Medulla oblongata (tissue), 1 donor: ENCODE measurements at regions not wholly inside any gene's neighbourhood (a gene's known extent, or its start where the extent isn't known, plus 50 kb on each side); places are given as distances from the start of the nearest gene placed in this dataset.
"Not testable (repeated sequence)": the region's sequence is repeated elsewhere in the genome, so short reads cannot be mapped to it uniquely, and the experiment has no call there.

ENCODE experiments used
- DNase-seq: peaks from one replicate; pipeline ENCODE4 v3.0.0-alpha.2; 2015; ENCODE audit errors: extremely low spot score

DNA sequence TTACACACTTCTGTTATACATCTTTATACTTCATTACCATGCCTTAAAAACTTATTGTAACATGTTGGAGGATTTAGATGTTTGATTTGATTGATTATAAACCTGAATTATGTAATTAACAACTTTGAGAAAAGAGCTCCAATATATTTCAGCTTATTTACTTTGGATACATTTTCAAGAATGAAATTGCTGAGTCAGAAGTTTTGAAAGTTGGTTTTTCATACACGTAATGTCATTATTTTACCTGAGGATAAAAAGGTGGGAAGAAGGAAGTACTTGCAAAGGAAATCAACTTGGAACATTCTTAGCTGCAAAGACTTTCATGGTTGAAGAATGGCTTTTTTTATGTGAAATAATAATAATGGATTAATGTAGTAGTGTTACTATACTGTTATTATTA lies 677.2 kb downstream of the FAM181B start:
- DNase-seq = no peak

DNA sequence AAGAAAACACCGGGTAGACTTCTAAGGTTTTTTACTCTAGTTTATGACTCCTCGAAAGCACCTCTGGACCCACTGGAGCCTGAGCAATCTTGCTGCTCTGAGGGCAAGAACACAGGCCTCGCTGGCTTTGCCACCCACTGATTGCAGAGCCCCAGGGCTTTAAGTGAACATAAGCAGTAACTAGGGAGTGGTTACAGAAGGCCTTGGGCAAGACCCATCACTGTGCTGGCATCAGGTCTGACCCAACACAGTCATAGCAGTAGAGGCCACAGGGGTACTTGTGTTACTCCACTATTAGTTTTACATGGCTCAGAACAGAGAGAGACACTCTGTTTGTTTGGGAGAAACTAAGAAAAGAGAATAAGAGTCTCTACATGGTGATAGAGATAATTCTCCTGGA lies 684.5 kb downstream of the FAM181B start:
- no peak for DNase-seq

DNA sequence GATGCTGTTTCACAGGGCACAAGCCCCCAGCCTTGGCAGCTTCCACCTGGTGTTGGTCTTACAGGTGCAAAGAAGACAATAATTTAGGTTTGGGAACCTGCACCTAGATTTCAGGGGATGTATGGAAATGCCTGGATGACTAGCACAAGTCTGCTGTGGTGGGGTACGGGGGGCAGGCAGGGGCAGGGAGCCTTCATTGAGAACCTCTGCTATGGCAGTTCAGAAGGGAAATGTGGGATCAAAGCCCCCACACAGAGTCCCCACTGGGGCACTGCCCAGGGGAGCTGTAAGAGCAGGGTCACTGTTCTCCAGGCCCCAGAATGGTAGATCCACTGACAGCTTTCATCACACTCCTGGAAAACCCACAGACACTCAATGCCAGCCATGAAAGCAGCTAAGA lies 686.5 kb downstream of the FAM181B start:
- DNase-seq = no peak

DNA sequence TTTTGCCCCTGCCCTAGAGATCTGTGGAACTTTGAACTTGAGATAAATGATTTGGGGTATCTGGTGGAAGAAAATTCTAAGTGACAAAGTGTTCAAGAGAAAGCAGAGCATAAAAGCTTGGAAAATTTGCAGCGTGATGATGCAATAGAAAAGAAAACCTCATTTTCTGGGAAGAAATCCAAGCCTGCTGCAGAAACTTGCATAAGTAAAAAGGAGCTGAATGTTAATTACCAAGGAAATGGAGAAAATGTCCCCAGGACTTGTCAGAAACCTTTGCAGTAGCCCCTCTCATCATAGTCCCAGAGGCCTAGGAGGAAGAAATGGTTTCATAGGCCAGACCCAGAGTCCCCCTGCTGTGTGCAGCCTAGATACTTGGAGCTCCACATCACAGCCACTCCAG lies 686.9 kb downstream of the FAM181B start:
- peak; percentile 22 for DNase-seq

DNA sequence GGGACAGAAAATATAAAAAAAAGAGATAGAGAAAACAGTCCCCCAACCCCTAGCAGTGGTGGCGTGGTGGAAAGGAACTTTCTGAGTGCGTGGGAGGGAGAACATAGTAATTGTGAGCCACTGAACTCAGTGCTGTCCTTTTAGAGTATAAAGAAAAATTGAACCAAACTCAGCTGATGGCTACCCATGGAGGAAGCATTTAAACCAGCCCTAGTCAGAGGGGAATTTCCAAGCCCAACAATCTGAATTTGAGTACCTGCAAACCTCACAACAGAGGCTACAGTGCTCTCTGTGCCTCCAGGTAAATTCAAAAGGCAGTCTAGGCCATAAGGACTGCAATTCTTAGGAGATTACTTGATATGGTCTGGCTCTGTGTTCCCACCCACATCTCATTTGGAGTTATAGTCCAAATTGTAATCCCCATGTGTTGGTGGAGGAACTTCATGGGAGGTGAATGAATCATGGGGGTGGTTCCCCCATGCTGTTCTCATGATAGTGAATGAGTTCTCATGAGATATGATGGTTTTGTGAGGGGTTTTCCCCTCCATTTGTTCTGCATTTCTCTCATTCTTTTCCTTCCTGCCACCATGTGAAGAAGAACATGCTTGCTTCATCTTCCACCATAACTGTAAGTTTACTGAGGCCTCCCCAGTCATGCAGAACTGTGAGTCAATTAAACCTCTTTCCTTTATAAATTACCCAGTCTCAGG lies 687.8 kb downstream of the FAM181B start:
- no peak for DNase-seq

DNA sequence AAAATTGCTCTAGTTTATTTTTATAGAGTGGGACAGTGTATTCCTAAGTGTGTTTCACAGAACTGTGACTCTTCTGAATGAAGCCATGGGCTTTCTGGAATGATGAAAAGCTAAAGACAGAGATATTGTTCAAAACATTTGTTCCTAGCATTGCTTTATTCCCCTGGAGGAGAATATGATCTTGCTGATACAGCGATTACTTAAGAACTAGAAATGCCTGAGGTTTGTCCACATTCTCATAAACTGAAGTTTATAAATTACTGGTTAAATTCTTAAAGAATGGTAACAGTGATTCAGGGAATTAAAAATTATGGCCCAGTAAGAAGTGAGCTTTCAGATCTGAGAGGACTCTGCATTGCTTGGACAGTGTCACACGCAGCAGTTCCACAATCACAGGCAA lies 690.3 kb downstream of the FAM181B start:
- DNase-seq = no peak

DNA sequence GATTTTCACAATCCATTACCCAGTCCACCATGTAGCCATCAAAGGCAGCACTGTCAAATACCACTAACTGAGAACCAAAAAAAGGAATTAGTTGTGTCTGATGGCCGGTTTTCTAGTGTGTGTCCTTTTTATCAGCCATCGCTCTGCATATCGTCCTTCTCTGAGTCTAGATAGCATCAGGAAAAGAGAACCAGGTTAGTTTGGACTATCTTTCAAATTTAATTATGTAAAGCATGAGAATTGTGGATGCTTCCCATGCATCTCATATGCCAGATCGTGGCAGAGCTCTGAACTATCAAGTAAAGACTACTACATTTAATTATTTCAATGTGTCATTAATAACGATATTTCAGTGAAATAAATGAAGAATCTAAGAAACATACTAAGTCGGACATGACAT lies 691.9 kb downstream of the FAM181B start:
- no peak for DNase-seq

DNA sequence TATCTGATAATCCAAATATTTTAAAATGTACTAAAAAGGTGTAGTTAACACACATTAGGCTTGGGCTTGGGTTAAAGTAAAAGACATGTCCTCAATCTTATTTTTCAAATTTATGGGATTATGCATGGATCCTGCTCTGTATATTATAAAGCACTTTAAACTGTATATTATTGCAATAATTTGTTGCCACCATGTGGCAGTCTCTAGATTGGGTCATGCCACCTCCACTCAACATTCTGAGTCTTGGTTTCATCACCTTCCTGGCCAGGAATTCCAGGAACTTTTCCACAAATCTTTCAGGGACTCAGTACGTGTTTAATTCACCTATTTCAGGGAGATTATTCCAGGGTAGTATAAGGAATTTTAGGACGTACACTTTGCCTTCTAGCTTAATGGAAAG lies 695.5 kb downstream of the FAM181B start:
- no peak for DNase-seq

DNA sequence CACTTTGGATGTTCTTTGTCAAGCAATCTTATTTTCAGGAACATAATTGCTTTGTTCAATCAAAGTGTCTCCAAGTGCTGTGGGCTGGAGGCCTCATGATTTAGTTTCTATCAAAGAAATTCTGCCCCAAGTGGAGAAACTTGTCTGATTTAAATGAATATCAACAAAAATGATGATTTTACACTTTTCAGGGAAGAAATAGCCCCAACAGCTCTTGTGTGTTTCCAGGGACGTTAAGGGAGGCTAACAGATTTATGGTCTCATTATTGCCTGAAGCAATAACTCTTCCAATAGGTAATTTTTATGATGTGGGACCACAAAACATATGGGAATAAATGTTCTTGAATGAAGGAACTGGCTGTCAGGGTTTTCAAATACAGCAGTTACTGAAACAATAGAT lies 699.1 kb downstream of the FAM181B start:
- DNase-seq = no peak

DNA sequence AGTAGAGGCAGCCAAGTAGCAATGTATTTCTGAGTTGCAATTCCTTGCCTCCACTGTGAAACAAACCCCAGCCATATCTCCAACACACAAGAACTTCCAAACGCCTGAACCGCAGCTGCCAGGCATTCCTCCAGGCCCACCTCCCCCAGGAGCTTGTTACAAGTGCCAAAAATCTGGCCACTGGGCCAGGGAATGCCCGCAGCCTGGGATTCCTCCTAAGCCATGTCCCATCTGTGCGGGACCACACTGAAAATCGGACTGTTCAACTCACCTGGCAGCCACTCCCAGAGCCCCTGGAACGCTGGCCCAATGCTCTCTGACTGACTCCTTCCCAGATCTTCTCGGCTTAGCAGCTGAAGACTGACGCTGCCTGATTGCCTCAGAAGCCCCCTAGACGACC lies 706.3 kb downstream of the FAM181B start:
- DNase-seq = not testable (repeated sequence)

DNA sequence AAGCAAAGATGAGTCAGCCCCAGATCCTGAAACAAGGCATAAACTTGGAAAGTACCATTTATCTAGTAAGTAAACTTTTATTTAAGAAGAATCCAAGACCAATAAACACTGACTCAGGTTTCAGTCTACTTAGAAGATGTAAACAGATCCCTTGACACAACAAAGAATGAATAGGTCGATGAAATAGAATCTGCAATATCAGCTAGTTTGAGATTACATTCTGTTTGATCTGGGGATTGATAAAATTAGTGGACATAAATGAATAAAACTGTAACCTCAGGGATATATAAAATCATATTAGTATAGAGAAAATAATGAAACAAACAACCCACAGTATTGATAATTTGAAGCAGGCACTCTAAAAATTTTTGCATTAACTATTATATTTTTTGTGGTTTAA lies 708.9 kb downstream of the FAM181B start:
- DNase-seq = no peak

DNA sequence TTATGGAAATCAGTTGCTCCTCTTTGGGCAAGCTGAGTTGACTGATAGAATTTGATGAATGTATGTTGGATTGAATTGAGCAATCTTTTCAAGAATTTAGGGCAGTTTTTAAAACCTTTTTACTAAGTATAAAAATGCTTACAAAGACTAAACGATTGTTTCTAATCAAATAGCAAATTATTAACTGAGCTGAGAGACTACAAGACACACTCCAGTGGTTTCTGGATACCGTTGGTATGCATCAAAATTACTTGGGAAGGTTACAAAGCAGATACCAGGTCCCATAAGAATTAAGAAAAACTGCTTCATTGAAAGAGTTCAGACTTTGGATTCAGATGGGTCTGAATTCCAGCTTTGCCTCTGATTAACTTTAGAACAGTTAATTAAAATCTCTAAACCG lies 721.4 kb downstream of the FAM181B start:
- DNase-seq = no peak

DNA sequence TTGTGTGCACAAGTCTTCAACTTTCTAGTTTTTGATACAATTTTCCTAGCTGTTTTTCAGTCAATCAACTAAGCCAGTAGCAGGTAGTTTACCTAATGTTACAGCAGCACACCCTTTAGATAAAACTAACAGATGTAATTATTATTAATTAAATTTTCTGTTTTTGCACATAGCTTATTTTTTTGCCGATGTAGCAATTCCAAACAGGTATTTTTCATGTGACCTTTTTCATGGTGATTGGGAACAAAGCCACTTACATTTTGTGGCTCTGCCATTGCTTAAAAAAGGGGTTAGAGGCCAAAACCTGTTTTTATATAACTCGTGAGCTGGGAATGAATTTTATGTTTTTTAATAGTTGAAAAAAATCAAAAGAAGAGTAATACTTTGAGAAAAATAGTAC lies 724.5 kb downstream of the FAM181B start:
- DNase-seq = no peak

DNA sequence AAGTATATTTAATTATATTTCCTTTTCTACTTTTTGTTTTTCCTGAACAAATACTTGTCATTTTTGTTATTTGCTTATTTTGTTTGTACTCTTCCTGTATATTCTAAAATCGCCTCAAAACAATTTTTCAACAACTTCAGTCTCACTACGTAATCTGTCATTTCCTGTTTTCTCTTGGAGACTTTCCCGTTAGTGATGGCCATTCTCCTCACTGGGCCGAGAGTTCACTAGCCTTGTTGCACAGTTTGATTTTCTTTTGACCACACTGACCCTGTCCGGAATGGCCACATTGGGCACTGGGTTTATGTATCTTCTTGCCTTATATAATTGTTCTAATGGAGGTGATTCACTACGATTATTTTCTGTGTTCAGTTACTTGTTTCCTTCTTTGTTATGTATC lies 726.1 kb downstream of the FAM181B start:
- DNase-seq = no peak

DNA sequence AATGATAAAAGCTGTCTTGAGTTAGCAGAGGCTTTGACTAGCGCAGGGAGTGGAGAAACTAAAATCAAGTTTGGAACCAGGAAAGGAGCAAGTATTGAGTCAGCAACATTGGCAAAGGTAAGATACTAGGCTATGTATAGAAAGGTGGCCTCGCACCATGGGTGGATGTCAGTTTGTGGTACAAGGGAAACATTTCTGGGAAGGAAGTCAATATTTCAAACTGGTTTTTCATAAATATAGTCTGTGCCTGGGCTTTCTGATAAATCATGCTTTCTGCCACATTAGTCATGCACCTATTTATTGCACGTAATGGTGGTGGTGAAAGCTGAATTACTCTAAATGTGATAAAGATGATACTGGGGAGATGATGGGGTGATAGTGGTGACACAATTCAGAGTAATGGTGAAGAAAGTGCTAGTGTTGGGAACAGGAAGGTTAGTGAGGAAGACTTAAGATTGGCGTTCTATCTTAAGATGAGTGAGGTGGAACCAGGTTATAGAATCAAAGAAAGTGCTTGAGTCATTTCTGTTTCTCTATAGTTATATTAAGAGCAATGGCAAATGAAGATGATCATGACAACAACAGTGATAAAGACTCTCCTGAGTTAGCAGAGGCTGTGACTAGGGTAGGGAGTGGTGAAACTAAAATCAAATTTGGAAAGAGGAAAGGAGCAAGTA lies 729.0 kb downstream of the FAM181B start:
- no peak for DNase-seq

DNA sequence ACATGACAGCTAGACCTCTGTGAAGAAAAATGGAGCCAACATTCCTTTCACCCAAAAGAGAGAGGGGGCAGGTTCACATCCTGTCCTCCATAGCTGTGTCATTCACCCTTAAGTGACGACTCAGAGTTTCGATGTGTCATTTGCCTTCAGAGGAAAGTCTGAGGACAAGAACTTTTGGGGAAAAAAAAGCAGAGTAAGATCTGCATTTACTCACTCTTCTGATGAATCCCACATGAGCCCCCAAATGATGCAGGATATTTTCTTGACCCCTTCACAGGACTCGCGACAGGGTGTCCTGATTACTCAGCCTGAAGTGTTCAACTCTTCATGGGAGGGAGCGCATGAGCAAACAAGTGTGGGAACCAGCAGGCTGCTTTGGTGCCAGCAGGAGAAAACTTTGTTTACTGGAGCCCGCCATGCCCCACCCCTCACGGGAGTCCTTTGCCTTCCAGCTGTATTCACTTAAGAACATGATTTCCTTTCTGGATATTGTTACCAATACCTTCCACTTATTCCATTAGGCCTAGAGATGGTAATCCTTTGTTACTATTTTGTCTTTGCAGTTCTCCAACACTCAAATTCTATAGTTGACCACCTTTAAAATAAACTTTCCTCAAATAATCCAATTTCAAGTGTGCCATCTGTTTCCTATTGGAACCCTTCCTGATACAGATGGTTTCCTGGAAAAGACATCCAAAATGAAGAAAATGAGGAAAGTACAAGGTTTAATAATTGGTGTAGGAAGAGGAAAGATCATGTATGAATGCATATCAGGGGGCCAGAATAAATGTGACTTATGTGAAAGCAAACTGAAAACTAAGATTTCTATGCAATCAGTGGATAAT lies 729.8 kb downstream of the FAM181B start:
- DNase-seq = no peak

DNA sequence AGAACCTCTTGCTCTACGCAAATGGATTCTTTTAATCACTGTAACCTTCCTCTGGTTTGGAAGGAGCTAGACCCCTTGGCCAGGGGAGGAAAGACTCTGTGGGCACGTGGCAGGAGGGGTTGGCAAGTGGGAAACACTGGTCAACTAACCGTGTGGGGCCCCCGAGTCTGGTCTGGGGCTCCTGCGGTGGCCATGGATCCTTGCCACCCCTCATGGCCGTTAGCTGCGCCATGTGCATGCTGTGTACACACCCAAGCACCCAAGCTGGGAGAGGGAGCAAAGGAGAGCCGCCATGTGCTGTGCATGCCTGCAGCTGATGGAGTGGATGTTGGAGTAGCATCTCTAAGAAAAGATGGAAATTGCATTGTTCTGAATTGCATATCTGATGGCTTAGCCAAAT lies 730.6 kb downstream of the FAM181B start:
- DNase-seq = no peak

DNA sequence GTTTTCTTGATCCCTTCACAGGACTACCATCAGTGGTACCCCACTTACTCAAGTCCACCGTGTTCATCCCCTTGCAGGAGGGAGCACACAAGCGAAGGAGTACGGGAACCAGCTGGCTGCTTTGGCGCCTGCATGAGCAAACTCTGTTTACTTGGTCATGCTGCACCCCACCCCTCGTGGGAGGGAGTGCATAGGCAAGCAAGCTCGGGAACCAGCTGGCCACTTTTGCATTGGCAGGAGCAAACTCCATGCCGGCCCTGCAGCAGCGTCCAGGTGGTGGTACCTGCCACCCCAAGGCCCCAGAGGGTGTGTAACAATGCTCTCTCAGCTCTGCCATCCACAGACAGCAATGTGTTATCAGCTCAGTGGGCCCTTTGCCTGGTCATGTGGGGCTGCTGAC lies 737.8 kb downstream of the FAM181B start:
- no peak for DNase-seq

DNA sequence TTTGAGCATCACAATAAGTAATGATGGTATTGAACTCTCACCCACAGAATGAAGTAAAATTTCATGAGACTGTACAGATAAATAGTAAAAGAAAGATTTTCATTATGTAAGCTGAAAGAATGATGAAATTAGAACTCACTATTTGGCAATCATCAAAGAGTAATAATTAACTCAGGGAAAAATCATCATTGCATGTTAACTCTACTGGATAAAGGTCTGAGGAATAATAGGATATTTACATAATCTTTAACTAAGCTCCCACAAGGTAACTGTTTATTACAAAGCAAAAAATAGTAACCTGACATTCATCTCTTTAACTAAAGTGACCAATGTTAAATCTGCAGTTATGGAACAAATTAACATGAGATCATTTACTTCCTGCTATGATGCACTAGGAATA lies 739.9 kb downstream of the FAM181B start:
- no peak for DNase-seq

DNA sequence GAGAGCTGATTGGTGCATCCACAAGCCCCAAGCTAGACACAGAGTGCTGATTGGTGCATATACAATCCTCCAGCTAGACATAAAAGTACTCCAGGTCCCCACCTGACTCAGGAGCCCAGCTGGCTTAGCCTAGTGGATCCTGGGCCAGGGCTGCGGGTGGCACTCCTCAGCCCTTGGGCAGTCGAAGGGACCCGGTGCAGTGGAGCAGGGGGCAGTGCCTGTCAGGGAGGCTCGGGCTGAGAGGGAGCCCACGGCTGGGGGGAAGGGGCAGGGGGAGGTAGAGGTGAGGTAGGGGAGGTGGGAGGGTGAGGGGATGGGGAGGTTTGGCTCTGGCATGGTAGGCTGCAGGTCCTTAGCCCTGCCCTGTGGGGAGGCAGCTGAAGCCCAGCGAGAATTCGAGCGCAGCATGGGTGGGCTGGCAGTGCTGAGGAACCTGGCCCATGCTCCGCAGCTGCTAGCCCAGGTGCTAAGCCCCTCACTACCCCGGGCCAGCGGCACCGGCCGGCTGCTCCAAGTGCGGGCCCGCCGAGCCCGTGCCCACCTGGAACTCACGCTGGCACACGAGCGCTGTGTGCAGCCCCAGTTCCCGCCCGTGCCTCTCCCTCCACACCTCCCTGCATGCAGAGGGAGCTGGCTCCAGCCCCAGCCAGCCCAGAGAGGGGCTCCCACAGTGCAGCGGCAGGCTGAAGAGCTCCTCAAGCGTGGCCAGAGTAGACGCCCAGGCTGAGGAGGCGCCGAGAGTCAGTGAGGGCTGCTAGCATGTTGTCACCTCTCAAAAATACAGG lies 742.8 kb downstream of the FAM181B start:
- no peak for DNase-seq

DNA sequence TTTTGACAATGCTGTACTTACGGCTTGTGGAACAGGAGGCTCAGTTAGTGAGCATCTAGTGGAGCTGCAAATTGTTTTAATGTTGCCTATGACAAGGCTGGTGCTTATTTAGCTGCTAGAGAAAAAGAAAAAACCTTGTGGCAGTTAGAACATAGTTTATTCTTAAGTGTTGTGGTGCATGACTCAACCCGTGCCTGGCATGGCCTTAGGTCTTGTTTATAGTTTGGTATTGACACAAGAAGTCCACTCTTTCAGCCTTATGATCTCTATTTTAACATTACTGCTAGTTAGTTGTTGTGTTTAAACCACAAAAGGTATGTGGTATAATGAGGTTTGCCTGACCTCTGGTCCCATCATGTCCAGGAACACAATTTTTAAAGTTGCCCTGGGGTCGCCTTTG lies 744.6 kb downstream of the FAM181B start:
- no peak for DNase-seq

DNA sequence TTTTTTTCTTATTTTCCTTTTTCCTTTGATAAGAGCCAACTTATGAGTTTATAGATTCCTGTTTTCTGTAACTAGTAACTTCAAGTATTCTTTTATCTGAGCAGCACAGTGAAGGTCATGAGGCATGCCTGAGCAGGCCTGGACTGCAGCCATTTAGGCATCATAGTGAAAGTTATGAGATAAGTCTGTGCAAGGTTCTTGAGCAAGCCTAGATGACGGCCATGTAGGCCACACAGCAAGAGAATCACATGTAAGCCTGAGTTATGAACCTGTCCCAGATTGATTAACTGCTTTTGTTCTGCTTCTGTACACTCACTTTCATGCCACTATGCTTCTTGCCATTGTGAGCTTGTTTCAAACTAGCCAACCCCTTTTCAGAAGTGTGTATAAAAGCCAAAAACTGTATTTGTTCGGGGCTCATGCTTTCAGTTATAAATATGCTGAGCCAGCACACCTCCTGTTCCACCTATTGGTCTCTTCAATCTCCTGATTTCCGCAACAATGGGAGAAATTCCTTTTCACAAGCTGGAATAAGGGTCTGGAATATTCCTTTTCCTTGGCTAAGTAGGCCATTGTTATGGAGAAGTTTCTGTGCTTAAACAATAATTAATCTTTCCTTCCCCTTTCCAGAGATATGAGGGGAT lies 745.7 kb downstream of the FAM181B start:
- no peak for DNase-seq
